ENCODE measurements at regions not wholly inside any gene's neighbourhood (a gene's known extent, or its start where the extent isn't known, plus 50 kb on each side); places are given as distances from the start of the nearest gene placed in this dataset.

DNA sequence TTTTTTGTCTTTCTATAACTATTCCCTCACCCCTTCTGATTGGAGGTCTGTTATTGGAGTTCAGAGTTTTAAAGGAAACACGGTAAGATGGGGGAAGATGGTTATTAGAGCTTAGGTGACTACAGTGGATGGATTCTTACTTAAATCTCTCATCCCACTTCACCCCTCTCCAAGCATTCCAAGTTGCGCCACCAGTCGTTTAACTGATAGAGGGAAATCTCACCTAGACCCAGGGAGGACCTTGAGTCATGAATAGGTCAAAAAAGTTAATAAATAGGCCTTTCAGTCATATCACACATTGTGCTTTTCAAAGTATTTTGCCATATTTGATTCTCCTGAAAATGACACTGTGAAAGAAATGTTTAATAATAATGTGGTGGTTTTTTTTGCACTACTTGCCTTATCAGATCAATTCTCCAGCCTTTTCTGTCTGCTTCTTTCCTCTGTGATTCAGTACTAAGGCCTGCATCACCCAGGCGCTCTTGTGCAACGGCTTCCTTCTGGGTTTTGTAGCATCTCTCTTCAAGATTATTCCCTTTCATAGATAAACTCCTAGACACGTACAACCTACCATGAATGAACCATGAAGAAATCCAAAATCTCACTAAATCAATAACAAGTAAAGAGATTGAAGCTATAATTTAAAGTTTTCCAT, 100.4 kb upstream of the TGFBR2 start:
- TF ChIP-seq GATA1 (IDR thresholded peaks at IDR 0.05; ENCODE audit: low read depth, low read length), result no peak
- TF ChIP-seq POLR2A (IDR thresholded peaks at IDR 0.05; ENCODE audit: low read length), result no peak
- DNase-seq, result no peak

DNA sequence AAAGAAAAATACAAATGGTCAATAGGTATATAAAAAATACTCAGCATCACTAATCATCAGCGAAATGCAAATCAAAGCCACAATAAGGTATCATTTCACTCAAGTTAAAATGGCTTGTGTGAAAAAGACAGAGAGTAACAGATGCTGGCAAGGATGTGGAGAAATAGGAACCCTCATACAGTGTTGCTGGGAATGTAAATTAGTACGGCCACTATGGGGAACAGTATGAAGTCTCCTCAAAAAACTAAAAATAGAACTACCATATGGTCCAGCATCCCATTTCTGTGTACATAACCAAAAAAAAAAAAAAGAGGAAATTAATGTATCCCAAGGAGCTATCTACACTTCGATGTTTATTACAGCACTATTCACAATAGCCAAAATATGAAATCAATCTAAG, 98.1 kb upstream of the TGFBR2 start:
- DNase-seq, result no peak
- TF ChIP-seq GATA1 (IDR thresholded peaks at IDR 0.05; ENCODE audit: low read depth, low read length) (no peak), POLR2A (IDR thresholded peaks at IDR 0.05; ENCODE audit: low read length) (no peak)

DNA sequence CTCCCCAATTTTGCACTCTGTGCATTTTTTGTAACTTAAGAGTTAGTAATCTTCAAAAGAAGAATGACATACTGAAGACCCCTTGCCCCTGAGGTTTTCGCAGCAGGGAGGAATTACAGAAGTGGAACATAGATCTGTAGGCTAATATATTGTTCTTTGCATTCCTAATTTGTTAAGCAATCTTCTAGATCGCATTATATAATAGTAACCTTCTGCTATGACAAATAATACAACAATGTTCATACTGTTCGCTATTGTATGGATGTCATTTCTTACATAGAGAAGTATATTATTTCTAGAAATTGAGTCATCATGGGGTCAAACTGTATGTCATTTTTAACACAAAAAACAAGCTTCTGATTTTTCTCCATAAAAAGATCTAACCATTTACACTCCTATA, 95.8 kb upstream of the TGFBR2 start:
- no peak for TF ChIP-seq GATA1 (IDR thresholded peaks at IDR 0.05; ENCODE audit: low read depth, low read length)
- no peak for TF ChIP-seq POLR2A (IDR thresholded peaks at IDR 0.05; ENCODE audit: low read length)
- DNase-seq, result no peak

DNA sequence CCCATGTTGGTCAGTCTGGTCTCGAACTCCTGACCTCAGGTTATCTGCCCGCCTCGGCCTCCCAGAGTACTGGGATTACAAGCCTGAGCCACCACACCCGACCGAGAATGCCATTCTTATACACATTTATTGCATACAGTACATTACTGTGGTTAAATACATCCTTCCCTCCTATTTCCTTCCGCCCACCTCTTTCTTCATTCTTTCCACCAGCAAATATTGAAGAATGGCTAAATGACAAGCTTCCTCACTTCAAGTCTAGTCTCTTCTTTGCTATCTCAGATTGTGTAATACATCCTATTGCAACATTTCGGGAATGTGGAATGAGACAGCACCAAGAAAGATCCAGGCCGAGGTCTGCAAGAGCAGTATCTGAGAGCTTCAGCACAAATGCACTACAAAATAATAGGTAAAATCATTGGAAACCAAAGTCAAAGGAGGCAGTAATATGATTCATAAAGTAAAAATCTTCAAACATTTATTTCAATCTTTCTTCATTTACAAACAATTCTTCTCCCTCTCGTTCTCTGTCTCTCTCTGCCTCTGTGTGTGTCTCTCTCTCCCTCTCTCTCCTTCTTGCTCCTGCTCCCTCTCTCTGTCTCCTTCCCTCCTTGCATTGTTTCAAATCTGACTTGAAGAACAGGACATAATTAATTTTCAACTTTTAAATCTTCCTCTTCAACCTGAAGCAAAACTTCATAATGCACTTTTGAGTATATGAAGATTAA, 94.7 kb upstream of the TGFBR2 start:
- no peak for TF ChIP-seq POLR2A (IDR thresholded peaks at IDR 0.05; ENCODE audit: low read length)
- no peak for TF ChIP-seq GATA1 (IDR thresholded peaks at IDR 0.05; ENCODE audit: low read depth, low read length)
- DNase-seq, result no peak

DNA sequence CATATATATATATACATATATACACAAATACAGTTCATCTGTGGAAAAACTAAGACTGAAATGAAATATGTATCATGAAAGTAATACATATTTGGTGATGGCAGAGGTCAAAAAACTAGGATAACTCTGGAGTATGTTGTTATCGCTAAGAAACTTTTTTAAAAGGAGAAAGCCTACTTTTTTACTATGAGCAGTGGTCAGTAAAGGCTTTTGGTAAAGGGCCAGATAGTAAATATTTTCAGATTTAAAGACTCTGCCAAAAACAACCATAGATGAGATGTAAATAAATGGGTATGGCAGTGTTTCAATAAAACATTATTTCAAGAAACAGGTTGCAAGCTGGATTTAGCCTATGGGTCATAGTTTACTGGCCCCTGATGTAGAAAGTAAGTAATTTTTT, 93.8 kb upstream of the TGFBR2 start:
- TF ChIP-seq GATA1 (IDR thresholded peaks at IDR 0.05; ENCODE audit: low read depth, low read length), result no peak
- TF ChIP-seq POLR2A (IDR thresholded peaks at IDR 0.05; ENCODE audit: low read length), result no peak
- no peak for DNase-seq

DNA sequence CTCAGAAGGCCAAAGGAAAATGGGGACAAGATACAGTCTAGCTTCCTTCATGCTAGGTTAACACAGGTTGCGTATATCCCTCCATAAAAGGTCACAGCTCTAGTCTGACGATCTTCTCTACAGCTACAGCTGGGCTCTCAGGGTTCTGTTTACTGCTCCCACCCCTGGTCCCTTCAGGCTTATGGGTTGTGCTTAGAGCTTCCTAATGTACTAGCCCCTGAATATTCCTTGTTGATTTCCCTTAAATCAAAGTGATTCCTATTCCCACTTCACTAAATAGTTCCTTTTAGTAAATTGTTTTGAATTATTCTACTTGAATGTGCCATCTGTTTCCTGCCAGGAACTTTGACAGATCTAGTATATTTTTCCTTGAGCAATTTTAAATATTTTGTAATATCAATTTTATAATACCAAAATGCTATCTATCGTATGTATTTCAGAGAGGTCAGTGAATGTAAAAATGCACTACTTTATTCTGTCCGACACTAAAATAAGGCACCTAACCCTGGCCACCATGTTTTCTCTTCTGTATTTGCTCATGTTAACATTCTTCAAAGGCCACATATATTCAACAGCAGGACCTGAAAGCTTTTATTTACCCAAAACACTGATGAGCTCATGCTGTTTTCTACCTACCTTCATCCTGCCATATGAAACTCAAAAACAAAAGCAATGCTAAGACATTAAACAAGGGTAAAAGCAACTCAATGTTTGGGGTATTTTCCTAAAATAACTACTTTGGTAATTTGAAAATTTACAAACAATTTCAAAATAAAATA, 92.8 kb upstream of the TGFBR2 start:
- no peak for DNase-seq
- TF ChIP-seq POLR2A (IDR thresholded peaks at IDR 0.05; ENCODE audit: low read length) (no peak), GATA1 (IDR thresholded peaks at IDR 0.05; ENCODE audit: low read depth, low read length) (no peak)

DNA sequence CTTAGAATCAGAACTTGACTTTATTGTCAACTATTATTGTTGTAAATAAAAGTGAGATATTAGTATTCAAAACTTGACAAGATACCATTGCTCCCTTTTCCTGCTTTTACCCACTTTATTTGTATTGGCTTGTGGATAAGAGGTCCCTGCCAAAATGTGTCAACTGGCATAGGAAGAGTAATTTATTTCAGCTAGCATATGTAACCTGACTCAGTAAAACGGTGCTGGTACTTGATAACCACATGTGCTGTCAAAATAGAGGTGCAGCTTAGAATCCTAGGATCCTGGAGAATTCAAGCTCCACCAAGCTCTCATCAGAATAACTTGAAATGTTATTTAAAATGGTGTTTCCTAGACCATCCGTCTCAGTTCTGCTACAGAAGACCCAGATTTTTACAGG, 90.2 kb upstream of the TGFBR2 start:
- DNase-seq, result no peak
- TF ChIP-seq GATA1 (IDR thresholded peaks at IDR 0.05; ENCODE audit: low read depth, low read length), result no peak
- no peak for TF ChIP-seq POLR2A (IDR thresholded peaks at IDR 0.05; ENCODE audit: low read length)

DNA sequence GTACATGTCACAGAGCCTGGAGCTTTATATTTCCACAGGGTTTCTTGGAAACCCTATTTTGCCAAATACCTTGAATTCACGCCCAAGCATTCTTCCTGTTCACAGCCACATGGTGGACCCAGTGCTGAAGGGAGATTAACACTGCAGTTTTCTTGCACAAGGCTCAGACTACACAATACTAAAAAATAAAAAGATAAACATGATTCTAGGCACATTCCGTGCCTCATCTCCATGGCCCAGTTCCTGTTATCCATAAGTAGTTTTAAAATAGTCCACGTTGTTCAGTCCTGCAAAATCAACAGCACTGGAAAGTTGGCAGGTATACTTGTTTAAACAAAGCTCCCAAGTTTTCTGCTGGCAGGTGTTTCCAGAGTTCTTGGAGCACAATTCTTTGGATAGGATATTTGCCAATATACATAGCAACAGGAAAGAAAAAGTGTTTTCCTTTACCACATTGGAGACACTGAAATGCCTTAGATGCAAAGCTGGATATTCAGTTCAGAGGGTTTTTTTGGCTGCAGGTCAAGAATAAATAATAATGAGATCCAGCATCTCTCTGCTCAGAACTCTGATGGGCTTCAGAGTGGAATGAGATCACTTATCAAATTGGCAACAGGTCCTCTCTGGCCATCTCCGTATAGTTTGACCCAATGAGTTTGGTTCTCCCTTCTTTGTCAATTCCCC, 88.1 kb upstream of the TGFBR2 start:
- no peak for DNase-seq
- TF ChIP-seq POLR2A (IDR thresholded peaks at IDR 0.05; ENCODE audit: low read length) (no peak), GATA1 (IDR thresholded peaks at IDR 0.05; ENCODE audit: low read depth, low read length) (no peak)

DNA sequence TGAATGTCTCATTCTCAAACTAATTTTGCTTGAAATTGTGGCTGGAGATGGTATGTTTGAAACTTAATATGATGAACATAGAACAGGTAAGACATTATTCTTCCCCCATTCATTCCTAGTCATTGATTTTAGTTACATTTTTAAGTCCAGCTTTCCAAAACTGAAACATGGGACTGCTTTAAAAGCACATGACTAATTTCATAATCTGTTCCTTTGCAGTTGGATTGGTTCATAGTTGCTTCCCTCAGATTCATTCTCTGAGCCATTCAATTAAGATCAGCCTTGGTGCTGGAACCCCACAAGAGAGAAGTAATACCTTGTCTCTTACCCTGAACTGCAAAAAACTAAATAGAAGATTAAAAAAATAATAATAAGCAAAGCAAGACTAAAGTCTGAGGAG, 87.5 kb upstream of the TGFBR2 start:
- no peak for DNase-seq
- TF ChIP-seq POLR2A (IDR thresholded peaks at IDR 0.05; ENCODE audit: low read length) (no peak), GATA1 (IDR thresholded peaks at IDR 0.05; ENCODE audit: low read depth, low read length) (no peak)

DNA sequence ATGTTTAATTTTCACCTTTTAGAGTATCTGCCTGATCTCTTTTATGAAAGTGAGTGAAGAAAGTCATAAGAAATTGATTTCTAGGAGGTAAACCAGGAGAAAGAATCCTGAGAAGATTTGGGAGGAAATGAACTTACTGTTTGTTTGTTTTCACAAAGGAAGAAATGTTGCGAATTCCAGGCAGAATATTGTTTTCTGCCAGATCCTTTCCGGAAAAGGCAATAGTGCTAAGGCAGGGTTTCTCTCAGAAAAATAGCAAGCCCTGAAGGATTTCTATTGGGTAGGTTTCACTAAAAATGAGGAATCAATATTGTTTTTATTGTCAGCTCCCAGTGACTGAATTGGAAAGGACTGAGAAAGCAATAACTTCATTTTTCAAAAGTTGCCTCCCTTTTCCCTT, 85.7 kb upstream of the TGFBR2 start:
- no peak for TF ChIP-seq GATA1 (IDR thresholded peaks at IDR 0.05; ENCODE audit: low read depth, low read length)
- no peak for TF ChIP-seq POLR2A (IDR thresholded peaks at IDR 0.05; ENCODE audit: low read length)
- DNase-seq, result no peak

DNA sequence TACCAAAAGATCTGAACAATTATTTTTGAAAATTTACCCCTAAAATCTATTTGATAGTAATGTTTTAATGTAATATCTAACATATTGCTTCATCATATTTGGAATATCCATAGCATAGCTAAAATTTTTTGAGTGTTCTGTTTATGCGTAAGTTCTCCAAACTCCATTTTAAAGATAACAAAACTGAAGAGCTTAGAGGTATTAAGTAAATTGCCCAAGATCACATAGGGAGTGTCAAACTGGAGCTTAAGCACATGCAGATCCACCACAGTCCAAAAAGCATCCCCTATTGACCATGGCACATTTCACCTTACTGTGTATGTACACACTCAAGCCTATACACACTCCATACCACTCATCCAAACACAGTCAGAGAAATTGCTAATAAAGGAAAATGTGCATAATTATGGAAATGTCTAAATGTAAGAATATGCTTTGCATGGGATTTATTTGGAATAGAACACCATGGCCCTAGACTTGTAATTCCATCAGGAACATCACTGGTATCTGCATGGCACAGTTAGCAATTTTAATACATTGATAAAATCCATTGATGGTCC, 85.2 kb upstream of the TGFBR2 start:
- DNase-seq, result no peak
- TF ChIP-seq GATA1 (IDR thresholded peaks at IDR 0.05; ENCODE audit: low read depth, low read length) (no peak), POLR2A (IDR thresholded peaks at IDR 0.05; ENCODE audit: low read length) (no peak)

DNA sequence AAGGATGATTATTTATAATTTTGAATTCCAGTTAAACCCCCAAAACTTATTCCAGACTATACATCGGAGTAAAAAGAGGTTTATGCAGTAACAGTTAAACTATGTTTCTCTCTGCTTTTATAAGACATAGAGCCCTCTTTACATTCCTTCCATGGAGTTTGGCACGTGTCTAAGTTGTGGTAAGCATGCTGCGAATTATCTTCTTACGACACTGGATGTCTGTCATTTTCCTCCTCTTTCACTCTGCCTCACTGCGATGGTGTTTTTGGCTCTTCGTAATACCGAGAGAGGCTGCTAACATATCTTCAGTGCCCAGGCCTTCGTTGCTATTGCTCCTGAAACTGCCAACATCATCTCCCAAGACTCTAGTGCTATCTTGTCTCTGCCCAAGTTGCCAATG, 83.9 kb upstream of the TGFBR2 start:
- DNase-seq, result no peak
- TF ChIP-seq POLR2A (IDR thresholded peaks at IDR 0.05; ENCODE audit: low read length), result no peak
- no peak for TF ChIP-seq GATA1 (IDR thresholded peaks at IDR 0.05; ENCODE audit: low read depth, low read length)

DNA sequence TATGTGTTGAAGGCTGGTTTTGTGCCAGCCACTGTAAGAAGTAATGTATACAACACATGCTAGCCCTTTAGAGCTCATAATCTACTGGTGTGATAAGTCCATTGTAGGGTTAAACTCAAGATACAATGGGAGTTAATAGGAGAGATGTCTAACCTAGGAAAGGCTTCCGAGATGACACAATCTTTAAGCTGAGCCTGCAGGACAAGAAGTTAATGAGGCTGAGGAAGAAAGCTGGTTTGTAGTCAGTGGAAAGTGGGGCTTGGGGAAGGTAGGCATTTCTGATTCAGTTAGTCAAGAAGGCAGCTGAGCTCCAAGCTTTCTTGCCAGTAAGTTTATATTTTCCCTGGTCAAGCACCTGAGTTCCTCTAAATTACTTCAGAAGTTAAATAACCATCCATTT, 83.0 kb upstream of the TGFBR2 start:
- no peak for TF ChIP-seq GATA1 (IDR thresholded peaks at IDR 0.05; ENCODE audit: low read depth, low read length)
- no peak for TF ChIP-seq POLR2A (IDR thresholded peaks at IDR 0.05; ENCODE audit: low read length)
- no peak for DNase-seq
